Stimulated activated CD4-positive, alpha-beta T cell treated with anti-CD3 and anti-CD28 coated beads, TNF-alpha, amount 100 ng/mL, for 48 hours (primary cell): ENCODE measurements at regions not wholly inside any gene's neighbourhood (a gene's known extent, or its start where the extent isn't known, plus 50 kb on each side); places are given as distances from the start of the nearest gene placed in this dataset.
"Not testable (repeated sequence)": the region's sequence is repeated elsewhere in the genome, so short reads cannot be mapped to it uniquely, and the experiment has no call there.

Source experiments
- DNase-seq, 3 donors: peaks; one replicate each; pipeline ENCODE4 v3.0.0-alpha.2; 2020; ENCODE audit warnings: low read depth in 3 of 3

- DNase-seq, result no peak
Measured at GRCh38 chr5:109989994-109990722, 300.4 kb downstream of the MAN2A1 start.

GRCh38 chr5:109990723-109991359 lies 301.1 kb downstream of the MAN2A1 start:
- DNase-seq, result no peak

GRCh38 chr5:109992264-109992915 lies 302.7 kb downstream of the MAN2A1 start:
- no peak for DNase-seq

- DNase-seq, result no peak
Measured at GRCh38 chr5:109994135-109994534, 304.4 kb downstream of the MAN2A1 start.

GRCh38 chr5:109996246-109996645 lies 306.5 kb downstream of the MAN2A1 start:
- no peak for DNase-seq

- DNase-seq, result no peak
Measured at GRCh38 chr5:109997161-109997560, 307.4 kb downstream of the MAN2A1 start.

GRCh38 chr5:109998208-109998607 lies 308.5 kb downstream of the MAN2A1 start:
- DNase-seq, result no peak

GRCh38 chr5:109998726-109999125 lies 309.0 kb downstream of the MAN2A1 start:
- no peak for DNase-seq

- DNase-seq, result no peak
Measured at GRCh38 chr5:110001648-110002047, 311.9 kb downstream of the MAN2A1 start.

- no peak for DNase-seq
Measured at GRCh38 chr5:110002652-110003051, 312.9 kb downstream of the MAN2A1 start.

GRCh38 chr5:110005907-110006562 lies 316.3 kb downstream of the MAN2A1 start:
- not testable (repeated sequence) for DNase-seq

GRCh38 chr5:110007101-110007500 lies 317.4 kb downstream of the MAN2A1 start:
- no peak for DNase-seq

GRCh38 chr5:110008131-110008530 lies 318.4 kb downstream of the MAN2A1 start:
- DNase-seq, result no peak

- no peak for DNase-seq
Measured at GRCh38 chr5:110012145-110012544, 322.4 kb downstream of the MAN2A1 start.

GRCh38 chr5:110013017-110013416 lies 323.3 kb downstream of the MAN2A1 start:
- DNase-seq, result no peak

- DNase-seq, result no peak
Measured at GRCh38 chr5:110017854-110018253, 328.1 kb downstream of the MAN2A1 start.

GRCh38 chr5:110018509-110018908 lies 328.8 kb downstream of the MAN2A1 start:
- DNase-seq, result no peak

- DNase-seq, result no peak
Measured at GRCh38 chr5:110019119-110019518, 329.4 kb downstream of the MAN2A1 start.

GRCh38 chr5:110019780-110020179 lies 330.1 kb downstream of the MAN2A1 start:
- no peak for DNase-seq

GRCh38 chr5:110021251-110021650 lies 331.5 kb downstream of the MAN2A1 start:
- no peak for DNase-seq

GRCh38 chr5:110025160-110025559 lies 335.4 kb downstream of the MAN2A1 start:
- no peak for DNase-seq

- no peak for DNase-seq
Measured at GRCh38 chr5:110027527-110028322, 338.0 kb downstream of the MAN2A1 start.
